HK-2 (cell line): ENCODE measurements at regions not wholly inside any gene's neighbourhood (a gene's known extent, or its start where the extent isn't known, plus 50 kb on each side); places are given as distances from the start of the nearest gene placed in this dataset.
"Not testable (repeated sequence)": the region's sequence is repeated elsewhere in the genome, so short reads cannot be mapped to it uniquely, and the experiment has no call there.

Experiments used
- DNase-seq: peaks from one replicate; pipeline ENCODE4 v3.0.0-alpha.2; 2018; ENCODE audit not compliant: unreplicated experiment

GRCh38 chr1:79702336-79702999 is 695.9 kb upstream of the ADGRL4 start:
- not testable (repeated sequence) for DNase-seq

DNA sequence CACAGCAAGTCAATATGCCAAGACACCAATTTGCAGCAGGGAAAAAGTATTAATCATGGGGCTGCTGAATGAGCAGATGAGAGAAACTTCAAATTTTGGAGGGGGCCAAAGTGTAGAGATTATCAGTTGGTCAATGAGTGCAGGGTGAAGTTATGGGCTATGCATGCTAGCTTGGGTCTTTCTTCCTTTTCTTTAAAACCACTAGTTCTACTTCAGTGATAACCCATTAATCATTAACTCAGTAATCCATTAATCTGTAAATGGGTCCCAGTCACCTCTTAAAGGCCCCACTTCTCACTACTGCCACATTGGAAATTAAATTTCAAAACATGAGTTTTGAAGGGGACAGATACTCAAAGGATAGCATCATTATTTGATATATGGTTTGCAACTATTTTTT is 688.6 kb upstream of the ADGRL4 start:
- peak; percentile 7 for DNase-seq

- DNase-seq, result no peak
Observed at GRCh38 chr1:79694241-79694640, 687.7 kb upstream of the ADGRL4 start.

- DNase-seq, result no peak
Observed at GRCh38 chr1:79693441-79694114, 687.0 kb upstream of the ADGRL4 start.

GRCh38 chr1:79692519-79692918 is 686.0 kb upstream of the ADGRL4 start:
- no peak for DNase-seq

DNA sequence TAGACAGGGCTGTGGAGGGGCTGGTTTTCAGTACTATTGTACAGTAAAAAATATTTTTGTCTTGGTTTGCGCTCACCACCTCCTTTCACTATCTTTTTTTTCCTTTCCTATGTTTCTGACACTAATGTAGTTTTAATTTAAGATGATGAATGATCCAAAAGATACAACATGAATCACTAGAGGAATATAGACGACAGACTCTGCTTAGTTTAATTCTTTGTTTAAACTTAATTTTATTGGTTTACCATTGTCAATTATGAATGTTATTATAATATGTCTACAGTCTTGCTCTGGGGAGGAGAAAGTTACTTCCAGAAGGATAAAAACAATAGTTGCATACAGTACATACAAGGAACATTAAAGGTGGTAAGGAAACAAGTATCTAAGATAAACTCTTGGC is 682.4 kb upstream of the ADGRL4 start:
- DNase-seq, result no peak

DNA sequence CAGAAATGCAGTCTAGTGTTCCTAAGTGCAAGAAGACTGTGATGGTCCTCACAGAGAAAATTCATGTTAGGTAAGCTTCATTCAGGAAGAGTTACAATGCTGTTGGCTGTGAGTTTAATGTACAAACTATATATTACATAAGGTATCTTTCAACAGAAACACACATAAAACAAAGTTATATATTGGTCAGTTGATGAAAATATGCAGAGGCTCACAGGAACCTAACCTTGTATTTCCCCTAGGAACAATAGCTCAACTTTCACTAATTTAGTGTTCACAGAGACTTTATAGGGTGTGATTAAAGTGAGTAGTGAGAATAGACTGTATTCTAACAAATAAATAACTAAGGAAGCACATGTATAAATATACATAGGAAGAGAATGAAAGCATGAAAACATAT is 676.9 kb upstream of the ADGRL4 start:
- DNase-seq, result no peak

DNA sequence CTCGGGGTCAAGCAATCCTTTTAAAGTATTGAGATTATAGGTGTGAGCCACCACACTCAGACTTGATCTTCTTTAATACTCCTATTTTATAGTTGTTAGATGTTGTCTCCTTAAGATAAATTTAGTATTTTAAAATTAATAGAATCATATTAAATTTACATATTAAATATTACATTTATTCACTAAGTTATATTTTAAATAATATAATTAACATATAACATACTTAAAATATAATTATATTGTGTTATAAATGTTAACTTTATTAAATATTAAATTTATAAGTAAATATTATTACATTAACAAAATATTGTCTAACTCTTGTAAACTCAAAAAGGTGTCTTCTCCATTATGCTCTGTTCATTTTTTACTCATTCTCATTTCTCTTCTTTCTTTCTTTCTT is 675.9 kb upstream of the ADGRL4 start:
- DNase-seq, result no peak

GRCh38 chr1:79681382-79681781 is 674.9 kb upstream of the ADGRL4 start:
- DNase-seq, result no peak

- DNase-seq, result no peak
Observed at GRCh38 chr1:79679916-79680315, 673.4 kb upstream of the ADGRL4 start.

- no peak for DNase-seq
Observed at GRCh38 chr1:79667848-79668696, 661.5 kb upstream of the ADGRL4 start.

DNA sequence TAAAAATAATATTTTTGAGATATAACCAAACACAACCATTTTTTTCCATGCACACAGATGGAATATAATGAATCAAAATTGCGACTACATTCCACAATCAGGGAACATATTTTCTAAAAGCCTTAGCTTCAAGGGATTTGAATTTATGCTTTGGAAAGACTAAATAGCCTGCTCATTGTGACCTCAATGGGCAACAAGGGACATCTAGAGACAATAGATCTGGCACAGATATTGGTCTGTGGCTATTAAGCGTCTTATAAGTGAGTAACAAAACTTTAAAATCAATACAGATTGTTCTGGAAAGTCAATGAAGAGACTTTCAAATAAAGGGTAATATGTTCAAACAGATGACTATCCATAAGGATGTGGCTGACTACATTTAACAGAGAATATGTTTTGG is 660.6 kb upstream of the ADGRL4 start:
- DNase-seq, result no peak

GRCh38 chr1:79663916-79664315 is 657.4 kb upstream of the ADGRL4 start:
- DNase-seq, result no peak

GRCh38 chr1:79662596-79662995 is 656.1 kb upstream of the ADGRL4 start:
- no peak for DNase-seq

DNA sequence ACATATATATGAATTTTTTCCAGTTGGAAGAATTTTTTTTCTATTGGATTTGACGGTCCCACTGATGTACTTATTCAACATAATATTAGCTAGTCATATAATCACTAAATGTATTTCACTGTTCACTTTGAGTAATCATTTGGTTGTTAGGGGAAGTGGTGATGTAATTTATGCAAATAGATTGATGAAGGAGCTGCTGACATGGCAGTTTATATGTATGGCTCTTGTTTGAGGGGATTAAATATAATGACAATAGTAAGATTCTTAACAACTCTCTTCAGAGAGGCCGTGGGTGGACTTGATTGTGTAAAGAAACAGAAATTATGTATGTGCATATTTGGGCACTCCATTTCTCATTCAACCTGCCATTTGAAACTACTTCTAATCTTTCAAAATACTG is 653.6 kb upstream of the ADGRL4 start:
- no peak for DNase-seq

- no peak for DNase-seq
Observed at GRCh38 chr1:79657951-79658658, 651.6 kb upstream of the ADGRL4 start.

DNA sequence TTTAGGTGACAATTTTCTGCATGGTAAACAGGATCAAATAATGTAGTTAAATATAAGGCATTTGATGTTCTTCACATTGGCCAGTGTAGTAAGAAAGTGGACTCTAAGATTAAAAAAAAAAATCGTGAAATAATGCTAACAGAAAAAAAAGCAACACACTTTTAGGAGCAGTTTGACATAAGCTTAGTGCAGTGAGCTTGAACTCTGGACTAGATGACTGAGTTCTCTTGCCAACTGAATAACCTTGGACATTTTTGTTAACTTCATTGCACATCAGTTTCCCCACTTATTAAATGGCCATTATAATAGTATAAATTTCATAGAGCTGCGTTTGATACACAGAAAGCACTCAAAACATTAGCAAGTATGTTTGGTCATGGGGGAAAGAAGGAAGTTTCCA is 649.3 kb upstream of the ADGRL4 start:
- no peak for DNase-seq

GRCh38 chr1:79652426-79652825 is 645.9 kb upstream of the ADGRL4 start:
- DNase-seq, result no peak

DNA sequence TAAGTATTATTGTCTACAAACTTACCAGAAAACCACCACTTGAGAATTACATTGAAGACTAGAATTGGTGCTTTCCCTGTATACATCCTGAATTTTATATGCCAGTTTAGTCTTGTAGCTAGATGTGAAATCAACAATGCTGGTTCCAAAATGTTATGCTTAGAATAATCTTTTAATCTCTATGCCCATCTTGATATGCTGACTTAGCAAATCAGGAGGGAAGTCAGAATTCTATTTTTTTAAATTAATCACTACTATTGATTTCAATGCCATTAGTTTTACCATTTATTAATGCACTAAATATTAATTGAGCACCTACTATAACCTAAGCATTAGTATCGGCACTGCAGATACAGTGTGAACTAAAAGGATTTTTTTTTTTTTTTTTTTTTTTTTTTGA is 641.6 kb upstream of the ADGRL4 start:
- DNase-seq, result no peak

DNA sequence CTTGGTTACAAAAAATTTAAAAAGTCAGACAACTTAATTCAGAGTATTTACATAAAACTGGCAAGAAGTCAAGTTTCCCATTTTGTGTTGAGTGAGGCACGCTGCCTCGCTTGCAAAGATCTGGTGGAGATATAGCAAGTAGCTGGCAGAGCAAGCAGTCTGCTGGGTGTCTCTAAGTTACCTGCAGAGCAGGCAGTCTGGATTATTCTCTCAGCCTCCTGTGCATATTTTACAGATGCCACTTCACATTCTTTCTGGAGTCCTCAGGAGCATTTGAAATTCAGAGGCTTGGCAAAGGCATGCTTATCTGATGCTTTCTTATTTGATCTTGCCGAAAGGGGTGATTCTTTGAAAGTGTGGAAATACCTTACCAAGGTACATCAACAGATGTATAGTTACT is 640.4 kb upstream of the ADGRL4 start:
- no peak for DNase-seq

GRCh38 chr1:79638382-79638781 is 631.9 kb upstream of the ADGRL4 start:
- no peak for DNase-seq

DNA sequence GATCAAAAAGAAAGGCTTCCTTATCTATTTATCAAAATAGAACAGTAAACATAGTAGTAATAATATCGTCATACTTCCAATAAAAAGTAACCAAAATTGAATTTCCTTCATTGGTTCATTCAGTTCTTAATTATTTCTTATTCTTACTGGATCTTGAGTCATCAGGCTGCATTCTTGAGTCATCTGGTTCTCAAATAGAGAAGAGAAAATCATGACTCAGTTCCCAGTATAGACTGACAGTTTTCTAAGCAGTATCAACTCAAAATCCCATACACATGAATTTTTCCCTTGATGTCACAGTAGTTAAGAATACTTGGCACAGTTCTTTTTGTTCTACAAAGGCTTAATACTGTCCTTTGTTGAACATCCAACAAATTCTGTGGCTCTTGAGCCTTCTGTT is 626.9 kb upstream of the ADGRL4 start:
- no peak for DNase-seq
